ENCODE measurements at regions not wholly inside any gene's neighbourhood (a gene's known extent, or its start where the extent isn't known, plus 50 kb on each side); places are given as distances from the start of the nearest gene placed in this dataset.

DNA sequence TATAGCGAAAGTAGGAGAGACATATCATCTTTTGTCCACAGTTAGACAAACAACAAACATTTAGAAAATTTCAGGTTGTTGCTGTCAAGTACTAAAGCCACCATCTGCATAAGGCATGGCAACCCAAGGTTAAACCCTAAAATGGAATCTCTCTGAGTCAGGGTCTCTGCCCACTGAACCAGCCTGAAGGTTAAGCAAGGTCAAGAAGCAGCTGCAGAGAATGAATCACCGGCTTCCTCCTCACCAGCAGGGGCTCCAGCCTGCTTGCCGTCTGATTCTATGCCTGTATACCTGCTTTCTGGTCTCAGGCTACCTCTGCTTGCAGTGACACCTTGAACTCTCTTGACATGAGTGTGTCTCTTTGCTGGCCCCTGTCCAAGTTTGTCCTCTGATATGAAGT lies 726.2 kb upstream of the SGCG start:
- intact Hi-C loops (cut with micrococcal nuclease) = no loop called here
- ChIA-PET POLR2A (ENCODE audit: unreplicated experiment) (no interaction called here), CTCF (no interaction called here)
- Histone ChIP-seq H3K9ac (ENCODE audit: low read length) (no peak overlapping the region), H3K27ac (ENCODE audit: low read length) (no peak overlapping the region), H3K4me2 (ENCODE audit: low read length) (no peak overlapping the region), H3K4me3 (ENCODE audit: low read length) (no peak overlapping the region), H3K9me3 (ENCODE audit: low read length) (no peaks in the 10 kb centered on the region), H3K4me1 (ENCODE audit: insufficient read depth, low read length) (no peaks in the 10 kb centered on the region), H3K9me2 (replicated peaks; ENCODE audit: low read length) (no peaks in the 10 kb centered on the region), H3K79me2 (ENCODE audit: low read length) (no peaks in the 10 kb centered on the region), H2AFZ (ENCODE audit: low read length) (no peak overlapping the region), H4K20me1 (ENCODE audit: low read length) (no peaks in the 10 kb centered on the region), H3F3A (ENCODE audit: low read length, unreplicated experiment) (no peaks in the 10 kb centered on the region), H3K36me3 (ENCODE audit: low read depth, low read length) (no peaks in the 10 kb centered on the region), H3K27me3 (ENCODE audit: low read length) (no peaks in the 10 kb centered on the region)
- BruUV-seq (replicated peaks) = no TSS peak
- DNase-seq = no peak
- TF ChIP-seq, protein P1, sequence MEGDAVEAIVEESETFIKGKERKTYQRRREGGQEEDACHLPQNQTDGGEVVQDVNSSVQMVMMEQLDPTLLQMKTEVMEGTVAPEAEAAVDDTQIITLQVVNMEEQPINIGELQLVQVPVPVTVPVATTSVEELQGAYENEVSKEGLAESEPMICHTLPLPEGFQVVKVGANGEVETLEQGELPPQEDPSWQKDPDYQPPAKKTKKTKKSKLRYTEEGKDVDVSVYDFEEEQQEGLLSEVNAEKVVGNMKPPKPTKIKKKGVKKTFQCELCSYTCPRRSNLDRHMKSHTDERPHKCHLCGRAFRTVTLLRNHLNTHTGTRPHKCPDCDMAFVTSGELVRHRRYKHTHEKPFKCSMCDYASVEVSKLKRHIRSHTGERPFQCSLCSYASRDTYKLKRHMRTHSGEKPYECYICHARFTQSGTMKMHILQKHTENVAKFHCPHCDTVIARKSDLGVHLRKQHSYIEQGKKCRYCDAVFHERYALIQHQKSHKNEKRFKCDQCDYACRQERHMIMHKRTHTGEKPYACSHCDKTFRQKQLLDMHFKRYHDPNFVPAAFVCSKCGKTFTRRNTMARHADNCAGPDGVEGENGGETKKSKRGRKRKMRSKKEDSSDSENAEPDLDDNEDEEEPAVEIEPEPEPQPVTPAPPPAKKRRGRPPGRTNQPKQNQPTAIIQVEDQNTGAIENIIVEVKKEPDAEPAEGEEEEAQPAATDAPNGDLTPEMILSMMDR (conservative IDR thresholded peaks at IDR 0.05; ENCODE audit: low read depth, low read length) = no peak
- TF ChIP-seq EZH2 (IDR thresholded peaks at IDR 0.05; ENCODE audit: low read length, unreplicated experiment) (no peak), EZH2phosphoT487 (IDR thresholded peaks at IDR 0.05; ENCODE audit: borderline replicate concordance, low read length) (no peak)
- ATAC-seq = no peak

DNA sequence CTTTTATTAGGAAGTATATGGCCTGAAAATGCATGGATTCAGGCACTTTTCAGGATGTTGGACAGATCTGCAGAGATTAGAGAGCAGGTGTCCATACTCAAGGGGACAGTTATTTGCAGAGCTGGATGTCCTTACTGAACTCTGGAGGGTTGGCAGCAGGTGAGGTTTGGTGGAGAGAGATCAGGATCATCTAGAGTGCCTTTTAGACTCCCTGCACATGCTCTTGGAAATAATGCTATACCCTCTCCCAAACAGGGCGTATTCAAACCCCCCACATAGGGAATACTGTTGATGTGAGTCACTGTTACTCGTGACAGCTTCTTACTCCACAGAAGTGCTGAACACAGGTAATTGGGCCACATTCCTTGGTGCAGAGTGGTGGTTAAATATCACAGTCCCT lies 725.7 kb upstream of the SGCG start:
- no TSS peak for BruUV-seq (replicated peaks)
- Histone ChIP-seq H3K9me2 (replicated peaks; ENCODE audit: low read length) (no peaks in the 10 kb centered on the region), H3K27me3 (ENCODE audit: low read length) (no peaks in the 10 kb centered on the region), H3K36me3 (ENCODE audit: low read depth, low read length) (no peaks in the 10 kb centered on the region), H3K4me2 (ENCODE audit: low read length) (no peak overlapping the region), H3K4me1 (ENCODE audit: insufficient read depth, low read length) (no peaks in the 10 kb centered on the region), H3K9ac (ENCODE audit: low read length) (no peak overlapping the region), H3F3A (ENCODE audit: low read length, unreplicated experiment) (no peaks in the 10 kb centered on the region), H4K20me1 (ENCODE audit: low read length) (no peaks in the 10 kb centered on the region), H3K27ac (ENCODE audit: low read length) (no peak overlapping the region), H3K4me3 (ENCODE audit: low read length) (no peak overlapping the region), H3K79me2 (ENCODE audit: low read length) (no peaks in the 10 kb centered on the region), H3K9me3 (ENCODE audit: low read length) (no peaks in the 10 kb centered on the region), H2AFZ (ENCODE audit: low read length) (no peak overlapping the region)
- POLR2A ChIA-PET (ENCODE audit: unreplicated experiment) = no interaction called here
- TF ChIP-seq, protein P1 (conservative IDR thresholded peaks at IDR 0.05; ENCODE audit: low read depth, low read length) = no peak
- no peak for TF ChIP-seq EZH2phosphoT487 (IDR thresholded peaks at IDR 0.05; ENCODE audit: borderline replicate concordance, low read length)
- TF ChIP-seq EZH2 (IDR thresholded peaks at IDR 0.05; ENCODE audit: low read length, unreplicated experiment) = no peak
- intact Hi-C loops (cut with micrococcal nuclease) = no loop called here
- no peak for DNase-seq
- no peak for ATAC-seq
- CTCF ChIA-PET = no interaction called here

- ChIA-PET POLR2A (ENCODE audit: unreplicated experiment) (no interaction called here), CTCF (no interaction called here)
Observed at GRCh38 chr13:22461854-22462490, 718.8 kb upstream of the SGCG start.

More at GRCh38 chr13:22461854-22462490, 718.8 kb upstream of the SGCG start:
- H3K79me2 ChIP-seq (ENCODE audit: low read length) = no peaks in the 10 kb centered on the region
- H3K36me3 ChIP-seq (ENCODE audit: low read depth, low read length) = no peaks in the 10 kb centered on the region
- H3K4me3 ChIP-seq (ENCODE audit: low read length) = no peak overlapping the region
- ATAC-seq (no peak), DNase-seq (no peak)
- no peak overlapping the region for H2AFZ ChIP-seq (ENCODE audit: low read length)
- H3K9me2 ChIP-seq (replicated peaks; ENCODE audit: low read length) = no peaks in the 10 kb centered on the region
- intact Hi-C loops (cut with micrococcal nuclease) = no loop called here
- H3K9me3 ChIP-seq (ENCODE audit: low read length) = no peaks in the 10 kb centered on the region
- H3K27me3 ChIP-seq (ENCODE audit: low read length) = no peaks in the 10 kb centered on the region
- TF ChIP-seq, protein P1 (conservative IDR thresholded peaks at IDR 0.05; ENCODE audit: low read depth, low read length) = no peak
- H3F3A ChIP-seq (ENCODE audit: low read length, unreplicated experiment) = no peaks in the 10 kb centered on the region
- no peaks in the 10 kb centered on the region for H3K4me1 ChIP-seq (ENCODE audit: insufficient read depth, low read length)
- H3K4me2 ChIP-seq (ENCODE audit: low read length) = no peak overlapping the region
- BruUV-seq (replicated peaks) = no TSS peak
- no peak overlapping the region for H3K9ac ChIP-seq (ENCODE audit: low read length)
- H4K20me1 ChIP-seq (ENCODE audit: low read length) = no peaks in the 10 kb centered on the region
- no peak overlapping the region for H3K27ac ChIP-seq (ENCODE audit: low read length)
